ENCODE measurements at regions not wholly inside any gene's neighbourhood (a gene's known extent, or its start where the extent isn't known, plus 50 kb on each side); places are given as distances from the start of the nearest gene placed in this dataset.
"Not testable (repeated sequence)": the region's sequence is repeated elsewhere in the genome, so short reads cannot be mapped to it uniquely, and the experiment has no call there.

DNA sequence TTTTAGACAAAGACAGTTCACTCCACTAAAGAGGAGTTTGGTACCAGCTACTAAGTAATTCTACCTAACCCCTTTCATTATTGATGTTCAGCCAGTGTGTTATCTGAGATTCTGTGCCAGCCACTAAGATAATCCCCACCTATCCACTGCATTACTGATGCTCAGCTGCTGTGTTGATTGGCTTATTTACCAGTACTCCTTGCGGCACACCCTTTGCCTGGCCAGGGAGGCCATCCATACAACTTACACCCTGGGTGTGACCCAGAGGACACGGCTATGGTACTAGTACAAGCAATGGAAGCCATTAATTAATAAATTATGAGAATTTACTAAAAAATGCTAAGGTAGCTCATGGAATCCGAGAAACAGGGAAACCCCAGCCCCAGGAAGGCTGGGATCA, 290.7 kb upstream of the CTNNB1 start:
- no peak for DNase-seq

DNA sequence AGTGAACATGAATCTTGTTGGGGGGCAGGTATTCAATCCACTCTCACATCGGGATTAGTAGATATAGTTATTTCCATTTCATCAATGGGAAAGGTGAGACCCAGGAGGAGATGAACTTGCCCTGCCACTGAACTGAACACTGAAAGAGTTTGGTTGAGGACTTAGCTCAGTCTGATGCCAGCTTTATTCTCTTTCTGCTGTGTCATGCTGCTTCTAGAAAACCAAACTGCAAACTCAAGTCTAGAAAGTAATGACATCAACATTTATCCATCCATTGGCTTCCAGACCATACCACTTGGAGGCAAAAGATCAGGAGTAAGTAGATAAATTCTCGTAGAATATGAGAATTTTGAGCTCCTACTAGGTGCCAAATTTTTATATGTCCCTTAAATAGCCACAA, 288.0 kb upstream of the CTNNB1 start:
- no peak for DNase-seq

DNA sequence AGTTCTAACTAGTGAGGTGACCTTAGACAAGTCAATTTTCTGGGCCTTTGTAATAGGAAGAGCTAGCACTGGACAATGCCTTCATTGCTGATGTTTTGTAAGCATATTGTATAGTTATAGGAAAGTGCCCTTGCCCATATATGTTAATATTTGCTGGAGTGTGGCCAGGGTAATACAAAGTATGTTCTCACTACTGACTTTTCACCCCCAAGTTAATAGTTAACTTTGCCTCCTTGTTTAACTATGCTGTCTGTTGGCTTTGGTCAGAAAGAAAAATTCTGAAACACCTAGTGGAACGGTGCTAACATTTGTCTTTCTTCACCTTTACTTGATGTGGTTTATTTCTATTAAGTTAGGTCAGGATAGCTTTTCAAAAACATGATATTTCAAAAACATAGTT, 287.4 kb upstream of the CTNNB1 start:
- no peak for DNase-seq

DNA sequence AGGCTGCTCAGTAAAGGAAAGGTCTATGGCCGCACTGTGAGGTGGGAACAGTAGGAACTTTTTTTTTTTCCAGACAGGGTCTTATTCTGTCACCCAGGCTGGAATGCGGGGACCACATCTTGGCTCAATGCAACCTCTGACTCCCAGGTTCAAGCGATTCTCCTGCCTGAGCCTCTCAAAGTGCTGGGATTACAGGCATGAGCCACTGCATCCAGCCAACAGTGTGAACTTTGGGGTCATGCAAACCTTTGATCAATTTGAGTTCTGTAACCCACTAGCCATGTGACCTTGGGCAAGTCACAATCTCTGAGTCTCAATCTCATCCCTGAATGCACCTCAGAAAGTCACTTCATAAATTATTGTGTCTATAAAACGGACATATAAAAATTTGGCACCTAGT, 286.8 kb upstream of the CTNNB1 start:
- DNase-seq = no peak

DNA sequence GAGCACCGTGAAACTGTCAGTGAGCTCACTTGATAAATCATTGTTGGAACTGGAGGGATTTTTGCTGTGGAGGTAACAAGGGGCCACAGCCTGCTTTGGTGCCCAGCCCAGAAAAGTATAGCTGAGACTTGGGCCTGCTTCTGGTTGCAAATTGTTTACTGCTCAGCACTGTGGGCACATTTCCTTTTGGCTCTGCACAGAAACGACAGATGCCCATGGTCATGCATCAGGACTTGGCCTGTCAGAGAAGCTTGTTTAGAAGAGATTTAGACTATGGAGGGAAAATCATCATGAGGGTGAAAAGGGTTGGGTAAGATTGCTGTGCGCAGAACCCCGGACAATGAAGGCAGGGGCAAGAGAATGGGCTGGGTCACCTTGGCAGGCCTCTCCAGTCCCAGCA, 286.1 kb upstream of the CTNNB1 start:
- no peak for DNase-seq

DNA sequence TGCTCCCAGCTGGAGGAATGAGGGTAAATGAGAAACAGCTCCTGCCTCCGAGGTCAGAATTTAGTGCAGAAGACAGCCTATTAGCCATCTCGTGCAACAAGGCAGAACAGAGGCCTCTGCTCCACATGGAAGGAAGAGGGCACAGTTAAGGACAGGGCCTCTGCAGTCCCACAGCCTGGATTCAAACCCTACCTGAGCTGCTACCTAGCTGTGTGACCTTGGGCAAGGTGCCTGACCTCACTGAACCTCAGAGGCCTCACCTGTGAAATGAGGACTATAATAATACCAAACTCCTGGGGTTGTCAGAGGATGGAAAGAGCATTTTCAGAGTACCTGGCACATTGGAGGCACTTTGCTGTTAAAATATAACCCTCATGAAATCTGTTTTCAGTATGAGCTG, 285.7 kb upstream of the CTNNB1 start:
- DNase-seq = no peak

DNA sequence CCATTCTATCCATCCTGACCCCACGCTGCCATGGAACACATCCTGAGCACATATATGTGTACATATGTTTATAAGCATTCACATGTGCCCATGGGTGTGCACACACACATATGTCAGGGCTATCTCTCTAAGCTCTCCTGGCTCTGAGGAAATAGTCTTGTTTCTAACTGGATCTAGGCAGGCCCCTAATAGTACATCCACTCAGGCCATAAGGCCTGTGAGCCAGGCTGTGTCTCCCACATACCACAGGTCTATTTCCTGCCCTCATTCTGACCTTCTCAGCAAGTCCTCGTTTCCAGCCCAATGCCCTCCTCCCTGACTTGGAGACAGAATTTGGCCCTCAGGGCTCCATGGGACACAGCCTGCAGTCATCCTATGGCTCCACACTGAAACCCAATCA, 284.8 kb upstream of the CTNNB1 start:
- DNase-seq = no peak

DNA sequence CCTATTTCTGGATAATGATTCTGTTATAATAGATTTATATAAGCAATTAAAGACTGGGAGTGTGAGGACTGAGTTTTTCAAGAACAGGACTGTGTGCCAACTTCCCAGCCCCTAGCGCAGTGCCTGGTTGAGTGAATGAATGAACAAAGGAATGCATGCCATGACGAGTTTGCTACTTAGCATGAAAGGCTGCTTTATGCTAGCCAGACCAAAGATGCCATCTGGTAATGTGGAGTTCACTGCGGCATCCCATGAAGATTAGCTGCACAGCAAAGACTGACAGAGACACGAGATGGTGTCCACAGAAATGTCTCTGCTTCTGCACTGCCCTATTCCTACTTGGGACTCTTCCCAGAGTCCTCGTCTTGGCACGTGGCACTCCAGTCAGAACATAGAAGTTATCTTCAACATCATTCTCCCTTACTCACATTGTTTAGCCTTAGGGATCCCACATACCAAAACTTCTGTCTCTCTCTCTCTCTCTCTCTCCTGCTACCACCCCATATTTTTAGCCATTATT, 283.9 kb upstream of the CTNNB1 start:
- DNase-seq = no peak

DNA sequence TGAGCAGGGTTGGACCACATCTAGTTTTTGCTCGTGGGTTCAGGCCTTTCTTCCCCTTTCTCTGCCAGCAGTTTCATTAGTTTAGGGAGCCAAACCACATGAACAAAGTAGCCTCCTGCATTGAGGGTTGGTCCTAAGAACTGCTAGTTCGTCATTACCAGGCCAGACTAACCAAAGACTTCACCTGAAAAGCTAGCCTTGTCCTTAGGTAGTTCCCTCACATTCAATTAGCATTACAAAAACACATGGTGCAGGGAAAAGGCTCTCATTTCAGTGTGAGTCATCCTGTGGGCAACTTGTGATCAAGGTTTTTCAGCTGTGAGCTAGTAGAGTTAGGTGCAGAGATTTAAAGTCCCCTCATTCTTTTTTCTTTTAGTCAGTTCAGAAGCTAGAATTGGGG, 279.3 kb upstream of the CTNNB1 start:
- DNase-seq = no peak

DNA sequence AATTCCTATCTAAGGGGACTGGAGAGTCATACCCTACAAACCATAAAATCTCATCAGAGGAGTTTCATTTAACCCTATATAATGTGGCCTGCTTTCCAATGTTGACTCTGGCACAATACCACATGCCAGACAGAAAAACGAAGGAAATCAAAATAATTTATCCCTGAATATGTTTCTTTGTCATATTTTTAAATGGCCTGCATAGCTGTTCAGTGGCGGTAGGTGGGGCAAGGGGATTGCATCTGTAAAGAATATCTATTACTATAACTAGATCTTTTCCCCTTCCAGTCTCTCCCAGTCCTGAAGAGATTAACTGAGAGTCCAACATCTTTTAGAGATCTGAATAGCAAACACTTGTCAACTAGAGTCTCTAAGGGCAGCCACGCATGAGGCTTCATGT, 278.1 kb upstream of the CTNNB1 start:
- DNase-seq = no peak

DNA sequence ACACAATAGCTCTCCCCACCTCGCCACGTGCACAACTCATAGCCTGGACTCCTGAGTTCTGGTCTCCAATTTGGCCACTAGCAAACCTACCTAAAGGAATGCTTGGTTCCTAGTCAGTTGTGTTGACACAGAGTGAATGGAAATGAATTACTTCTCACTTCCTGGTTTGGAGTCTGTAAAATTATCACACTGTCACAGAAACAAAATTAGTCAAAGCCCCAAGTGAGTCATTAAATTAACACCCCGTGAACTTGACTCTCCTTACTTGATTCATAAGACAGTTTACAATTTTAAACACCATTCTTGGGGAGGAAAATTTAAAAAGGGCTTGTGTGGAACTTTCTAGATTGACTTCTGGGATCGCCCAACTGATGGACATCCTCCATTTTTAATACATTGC, 276.2 kb upstream of the CTNNB1 start:
- no peak for DNase-seq

DNA sequence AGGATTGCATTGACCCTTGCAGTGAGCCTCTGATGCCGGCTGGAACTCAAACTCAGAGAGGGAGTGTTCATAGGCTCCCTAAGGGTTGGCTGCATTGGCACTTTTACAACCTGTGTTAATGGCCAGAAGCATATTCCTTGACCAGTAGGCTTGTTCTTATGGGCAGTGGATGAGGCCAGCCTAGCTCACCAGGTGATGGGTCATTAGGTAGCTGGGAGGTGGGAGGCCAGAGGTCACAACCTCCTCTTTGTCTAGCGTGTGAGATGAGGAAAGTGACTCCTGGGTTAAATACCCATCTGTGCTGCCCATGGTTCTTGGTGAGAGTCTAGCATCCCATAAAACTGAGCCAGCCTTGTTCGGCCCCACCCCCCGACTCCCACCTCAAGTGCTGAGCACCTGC, 275.7 kb upstream of the CTNNB1 start:
- no peak for DNase-seq

DNA sequence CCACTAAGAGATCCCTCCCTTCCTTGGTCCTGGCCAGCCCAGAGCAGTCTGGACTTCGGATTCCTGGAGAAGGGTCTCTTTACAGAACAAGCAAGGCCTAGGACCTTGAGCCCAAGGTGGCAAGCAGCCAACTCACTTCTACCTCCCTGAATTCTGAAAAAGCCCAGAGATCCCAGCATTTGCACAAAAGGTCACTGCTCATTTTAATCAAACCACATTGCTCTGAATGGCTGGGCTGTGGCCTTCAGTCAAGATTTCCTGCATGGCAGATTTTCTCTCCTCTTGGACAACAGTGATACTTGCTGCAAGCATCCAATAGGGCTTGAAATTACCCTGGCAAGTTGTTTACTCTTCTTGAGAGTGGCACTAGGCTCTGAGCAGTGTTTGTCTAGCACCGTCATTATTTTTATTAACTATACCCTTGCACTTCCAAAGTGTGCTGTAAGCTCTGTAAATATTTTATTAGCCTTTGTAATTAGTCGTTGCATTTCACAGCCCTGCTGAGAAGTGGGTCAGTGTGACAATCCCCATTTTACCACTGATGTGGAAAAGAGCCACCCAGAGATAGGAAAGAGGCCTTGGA, 274.7 kb upstream of the CTNNB1 start:
- DNase-seq = no peak

DNA sequence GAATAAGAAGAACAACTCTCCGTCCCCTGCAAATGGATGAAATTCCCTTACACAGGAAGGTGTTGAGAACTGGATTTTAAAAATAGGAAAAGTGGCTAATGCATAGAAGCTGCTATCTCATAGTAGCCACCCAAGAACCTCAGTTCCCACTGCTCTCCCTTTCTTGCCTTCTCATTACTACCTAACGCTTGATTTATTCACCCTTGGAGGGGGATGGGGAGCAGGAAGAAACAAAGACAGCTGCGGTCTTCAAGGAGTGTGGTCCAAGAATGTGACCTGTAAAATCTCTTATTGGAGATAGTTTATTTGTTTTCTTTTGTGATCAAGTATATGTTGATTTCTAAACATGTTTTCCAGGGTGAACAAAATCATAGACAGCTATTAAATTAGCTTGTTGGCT, 274.1 kb upstream of the CTNNB1 start:
- DNase-seq = no peak

DNA sequence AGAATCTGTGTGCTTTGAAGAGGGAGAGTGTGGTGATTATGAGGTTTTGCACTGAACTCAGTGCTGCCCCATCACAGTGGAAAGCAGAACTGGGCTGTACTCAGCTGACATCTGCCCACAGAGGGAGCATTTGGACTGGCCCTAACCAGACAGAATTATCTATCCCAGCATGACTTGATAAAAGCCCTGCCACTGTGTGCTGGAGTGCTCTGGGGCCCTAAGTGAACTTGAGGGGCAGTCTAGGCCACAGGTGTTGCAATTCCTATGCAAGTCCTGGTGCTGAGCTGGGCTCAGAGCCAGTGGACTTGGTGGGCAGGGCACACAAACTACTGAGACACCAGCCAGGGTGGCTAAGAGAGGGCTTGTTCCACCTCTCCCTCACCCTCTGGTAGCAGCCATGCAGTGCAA, 269.2 kb upstream of the CTNNB1 start:
- no peak for DNase-seq

DNA sequence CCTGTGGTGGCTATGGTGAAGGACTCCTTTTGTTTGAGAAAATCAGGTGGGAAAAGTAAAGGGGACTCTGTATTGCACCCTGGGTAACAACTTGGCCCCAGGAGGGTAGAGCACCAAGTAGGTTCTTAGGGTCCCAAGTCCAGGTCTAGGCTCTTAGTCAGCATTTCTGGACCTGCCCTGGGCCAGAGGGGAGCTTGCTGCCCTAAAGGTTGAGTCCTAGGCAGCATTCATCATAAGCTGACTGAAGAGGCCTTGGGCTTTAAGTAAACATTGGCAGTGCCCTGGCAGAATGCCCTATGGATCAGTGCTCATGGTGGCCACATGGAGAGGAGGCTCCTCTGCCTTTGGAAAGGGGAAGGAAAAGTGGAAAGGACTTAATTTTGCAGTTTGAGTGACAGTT, 268.5 kb upstream of the CTNNB1 start:
- no peak for DNase-seq

DNA sequence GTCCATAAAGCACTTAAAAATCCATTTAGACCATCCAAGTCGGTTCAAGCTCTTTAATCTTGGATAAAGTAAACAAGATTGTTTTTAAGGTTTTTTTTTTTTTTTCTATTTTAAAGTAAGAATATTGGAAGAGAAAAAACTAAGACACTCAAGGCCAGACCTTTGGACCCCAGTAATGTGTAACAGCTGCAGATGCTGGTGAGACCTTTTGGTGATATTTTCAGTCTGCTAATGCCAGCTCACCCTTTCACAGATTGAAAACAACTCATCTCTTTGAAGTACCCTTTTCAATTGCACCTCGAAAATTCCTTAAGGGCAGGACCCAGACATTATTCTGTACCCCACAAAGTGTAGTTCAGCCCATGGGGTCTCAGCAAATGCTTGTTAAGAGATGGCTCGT, 260.7 kb upstream of the CTNNB1 start:
- DNase-seq = no peak

DNA sequence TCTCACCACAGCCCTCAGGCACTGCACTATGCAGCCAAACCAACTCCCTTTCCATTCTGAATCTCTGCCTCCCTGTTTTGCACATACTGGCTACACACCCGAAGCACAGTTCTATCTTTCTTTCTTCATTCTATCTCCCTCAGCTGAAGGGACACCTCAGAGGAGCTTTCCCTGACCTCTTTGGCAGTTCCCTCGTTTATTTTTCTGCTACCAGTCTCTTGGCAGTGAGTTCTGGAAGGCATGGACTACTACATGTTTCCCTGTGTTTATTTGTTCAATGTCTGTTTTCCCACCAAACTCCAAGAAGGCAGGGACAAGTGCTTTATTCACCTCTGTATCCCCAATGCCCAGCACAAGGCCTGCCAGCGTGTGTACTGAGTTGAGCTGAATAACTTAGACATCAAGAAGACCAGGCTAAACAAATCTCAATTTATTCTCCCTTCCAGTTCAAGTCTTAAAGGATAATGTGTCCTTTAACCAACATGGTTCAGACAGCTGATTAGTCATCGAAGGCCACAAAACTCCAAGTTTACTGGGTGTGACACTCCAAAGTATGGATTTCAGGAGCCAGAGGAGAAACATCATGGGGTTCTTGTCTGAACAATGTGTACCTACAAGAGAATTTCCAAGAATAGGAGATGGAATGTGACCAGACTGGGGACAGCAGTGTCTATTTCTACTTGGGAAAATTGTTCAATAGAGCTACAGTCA, 260.1 kb upstream of the CTNNB1 start:
- no peak for DNase-seq

DNA sequence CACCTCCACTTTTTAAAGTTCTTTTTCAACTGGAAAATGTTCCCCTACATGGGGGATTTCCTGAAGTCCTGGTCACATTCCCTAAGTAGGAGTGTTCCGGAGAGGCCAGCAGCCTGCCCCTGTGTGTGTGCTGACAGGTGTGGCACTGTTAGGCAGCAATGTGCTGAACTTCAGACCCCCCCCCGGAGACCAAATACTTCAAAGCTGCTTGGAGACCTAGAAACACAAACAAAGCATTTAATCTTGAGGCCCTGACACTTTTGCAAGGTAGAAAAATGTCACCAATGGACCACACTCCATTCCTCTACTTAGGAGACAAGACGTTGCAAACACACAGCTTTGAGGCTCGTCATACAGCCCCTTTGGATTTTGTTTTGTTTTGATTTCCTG, 259.6 kb upstream of the CTNNB1 start:
- no peak for DNase-seq

DNA sequence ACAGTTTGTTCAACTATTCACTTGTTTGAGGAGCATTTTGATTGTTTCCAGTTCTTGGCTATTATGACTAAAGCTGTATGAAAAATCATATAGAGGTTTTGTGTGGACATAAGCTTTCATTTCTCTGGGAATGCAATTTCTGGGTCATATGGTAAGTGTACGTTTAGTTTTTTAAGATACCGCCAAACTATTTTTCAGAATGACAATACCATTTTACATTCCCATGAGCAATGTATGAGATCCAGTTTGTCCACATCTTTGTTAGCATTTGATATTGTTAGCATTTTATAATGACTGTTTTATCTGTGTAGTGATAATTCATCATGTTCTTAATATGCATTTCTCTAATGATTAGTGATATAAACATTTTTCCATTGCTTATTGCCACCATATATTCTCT, 258.7 kb upstream of the CTNNB1 start:
- no peak for DNase-seq

DNA sequence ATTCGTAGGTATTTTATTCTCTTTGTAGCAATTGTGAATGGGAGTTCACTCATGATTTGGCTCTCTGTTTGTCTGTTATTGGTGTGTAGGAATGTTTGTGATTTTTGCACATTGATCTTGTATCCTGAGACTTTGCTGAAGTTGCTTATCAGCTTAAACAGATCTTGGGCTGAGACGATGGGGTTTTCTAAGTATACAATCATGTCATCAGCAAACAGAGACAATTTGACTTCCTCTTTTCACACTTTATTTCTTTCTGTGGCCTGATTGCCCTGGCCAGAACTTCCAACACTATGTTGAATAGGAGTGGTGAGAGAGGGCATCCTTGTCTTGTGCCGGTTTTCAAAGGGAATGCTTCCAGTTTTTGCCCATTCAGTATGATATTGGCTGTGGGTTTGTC, 252.3 kb upstream of the CTNNB1 start:
- DNase-seq = not testable (repeated sequence)

DNA sequence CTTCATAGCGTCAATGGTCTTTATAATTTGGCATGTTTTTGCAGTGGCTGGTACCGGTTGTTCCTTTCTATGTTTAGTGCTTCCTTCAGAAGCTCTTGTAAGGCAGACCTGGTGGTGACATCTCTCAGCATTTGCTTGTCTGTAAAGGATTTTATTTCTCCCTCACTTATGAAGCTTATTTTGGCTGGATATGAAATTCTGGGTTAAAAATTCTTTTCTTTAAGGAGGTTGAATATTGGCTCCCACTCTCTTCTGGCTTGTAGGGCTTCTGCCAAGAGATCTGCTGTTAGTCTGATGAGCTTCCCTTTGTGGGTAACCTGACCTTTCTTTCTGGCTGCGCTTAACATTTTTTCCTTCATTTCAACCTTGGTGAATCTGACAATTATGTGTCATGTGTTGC, 250.0 kb upstream of the CTNNB1 start:
- DNase-seq = not testable (repeated sequence)

DNA sequence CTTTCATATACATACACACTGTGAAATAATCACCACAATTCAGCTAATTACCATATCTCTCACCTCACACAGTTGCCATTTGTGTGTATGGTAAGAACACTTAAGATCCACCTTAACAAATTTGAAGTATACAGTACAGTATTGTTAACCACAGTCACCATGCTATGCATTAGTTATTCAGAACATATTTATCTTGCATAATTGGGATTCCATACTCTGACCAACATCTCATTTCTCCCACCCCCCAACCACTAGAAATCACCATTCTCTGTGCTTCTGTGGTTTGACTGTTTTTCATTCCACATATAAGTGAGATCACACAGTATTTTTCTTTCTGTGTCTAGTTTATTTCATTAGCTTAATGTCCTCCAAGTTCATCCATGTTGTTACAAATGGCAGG, 247.7 kb upstream of the CTNNB1 start:
- DNase-seq = no peak

DNA sequence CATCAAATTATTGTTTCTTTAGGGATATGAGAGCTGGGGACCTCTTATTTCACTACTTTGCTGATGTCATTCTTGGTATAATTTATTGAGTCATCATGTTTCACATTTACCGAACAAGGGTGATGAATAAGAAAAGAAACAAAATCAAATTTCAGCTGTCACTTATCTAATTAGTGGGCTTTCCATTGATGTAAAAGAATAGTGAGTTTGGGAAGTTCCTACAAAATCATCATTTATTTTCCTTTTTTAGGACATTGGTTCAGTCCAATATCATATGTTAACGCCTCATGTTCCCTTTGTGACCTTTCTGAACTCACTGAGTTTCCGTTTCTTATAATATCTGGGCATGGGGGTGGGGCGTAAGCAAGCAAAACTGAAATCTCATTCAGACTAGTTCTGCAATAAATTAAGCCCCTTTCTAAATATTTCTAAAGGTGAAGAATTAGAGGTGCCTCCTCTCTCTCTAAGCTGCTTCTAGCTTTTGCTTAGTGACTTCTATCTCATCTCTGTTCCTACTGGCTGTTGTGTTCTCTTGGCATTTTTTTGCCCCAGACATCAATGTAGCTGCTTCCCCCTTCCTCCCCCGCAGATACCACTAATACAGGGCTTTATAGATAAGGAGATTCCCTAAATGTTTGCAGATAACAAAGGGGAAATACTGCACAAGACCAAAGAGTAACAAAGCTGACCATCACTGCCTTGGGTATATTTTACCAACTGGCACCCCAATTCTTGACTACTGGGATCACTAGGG, 238.0 kb upstream of the CTNNB1 start:
- no peak for DNase-seq
